Left renal pelvis (tissue), 4 donors: ENCODE measurements at regions not wholly inside any gene's neighbourhood (a gene's known extent, or its start where the extent isn't known, plus 50 kb on each side); places are given as distances from the start of the nearest gene placed in this dataset.

Source experiments
- DNase-seq, 4 donors: peaks; one replicate each; pipeline ENCODE4 v3.0.0-alpha.2; 2013; ENCODE audit warnings: low read depth in 4 of 4, low spot score in 3 of 4

GRCh38 chr4:20351360-20352162, 99.9 kb downstream of the SLIT2 start:
- no peak for DNase-seq

- DNase-seq = no peak
Observed at GRCh38 chr4:20352163-20352431, 100.4 kb downstream of the SLIT2 start.

- no peak for DNase-seq
Observed at GRCh38 chr4:20353646-20354045, 101.9 kb downstream of the SLIT2 start.

- DNase-seq = no peak
Observed at GRCh38 chr4:20354120-20354519, 102.4 kb downstream of the SLIT2 start.

GRCh38 chr4:20356565-20356964, 104.9 kb downstream of the SLIT2 start:
- DNase-seq = peak in 2 of 4 donors; percentile 20 to 45

GRCh38 chr4:20358110-20358509, 106.4 kb downstream of the SLIT2 start:
- DNase-seq = no peak

- no peak for DNase-seq
Observed at GRCh38 chr4:20359692-20360091, 108.0 kb downstream of the SLIT2 start.

- no peak for DNase-seq
Observed at GRCh38 chr4:20362148-20362547, 110.4 kb downstream of the SLIT2 start.

- no peak for DNase-seq
Observed at GRCh38 chr4:20364969-20365368, 113.3 kb downstream of the SLIT2 start.

GRCh38 chr4:20367446-20367845, 115.7 kb downstream of the SLIT2 start:
- DNase-seq = no peak

- no peak for DNase-seq
Observed at GRCh38 chr4:20368926-20369325, 117.2 kb downstream of the SLIT2 start.

- no peak for DNase-seq
Observed at GRCh38 chr4:20370274-20370673, 118.6 kb downstream of the SLIT2 start.

- no peak for DNase-seq
Observed at GRCh38 chr4:20376070-20376469, 124.4 kb downstream of the SLIT2 start.

- DNase-seq = no peak
Observed at GRCh38 chr4:20378181-20378580, 126.5 kb downstream of the SLIT2 start.

- no peak for DNase-seq
Observed at GRCh38 chr4:20381005-20381404, 129.3 kb downstream of the SLIT2 start.

GRCh38 chr4:20383283-20383682, 131.6 kb downstream of the SLIT2 start:
- no peak for DNase-seq

GRCh38 chr4:20383969-20384368, 132.3 kb downstream of the SLIT2 start:
- DNase-seq = no peak

- DNase-seq = no peak
Observed at GRCh38 chr4:20384456-20384855, 132.8 kb downstream of the SLIT2 start.

GRCh38 chr4:20386001-20386740, 134.5 kb downstream of the SLIT2 start:
- no peak for DNase-seq

- DNase-seq = peak in 1 of 4 donors; percentile 19
Observed at GRCh38 chr4:20386906-20387305, 135.2 kb downstream of the SLIT2 start.

GRCh38 chr4:20391198-20391597, 139.5 kb downstream of the SLIT2 start:
- no peak for DNase-seq

- DNase-seq = no peak
Observed at GRCh38 chr4:20391912-20392311, 140.2 kb downstream of the SLIT2 start.
